HEK293 (cell line): ENCODE measurements at regions not wholly inside any gene's neighbourhood (a gene's known extent, or its start where the extent isn't known, plus 50 kb on each side); places are given as distances from the start of the nearest gene placed in this dataset.

ENCODE experiments used
- BCL11A ChIP-seq: fragments of 450-650 bp; formaldehyde crosslinking; IDR thresholded peaks from 2 replicates; pipeline ENCODE4 v1.5.1; 2016; ENCODE audit warnings: low read depth, missing biosample characterization, missing genetic modification characterization
- GFI1B ChIP-seq: fragments of 450-650 bp; formaldehyde crosslinking; IDR thresholded peaks from 2 replicates; pipeline ENCODE4 v1.5.1; 2016; ENCODE audit warnings: missing biosample characterization, missing genetic modification characterization
- GLIS2 ChIP-seq: fragments of 450-650 bp; formaldehyde crosslinking; IDR thresholded peaks from 2 replicates; pipeline ENCODE4 v1.5.1; 2016; ENCODE audit warnings: missing biosample characterization, missing genetic modification characterization
- KLF1 ChIP-seq: fragments of 450-650 bp; formaldehyde crosslinking; IDR thresholded peaks from 2 replicates; pipeline ENCODE4 v1.5.1; 2016; ENCODE audit warnings: missing biosample characterization, missing genetic modification characterization
- KLF16 ChIP-seq: fragments of 450-650 bp; formaldehyde crosslinking; IDR thresholded peaks from 2 replicates; pipeline ENCODE4 v1.5.1; 2017; ENCODE audit warnings: missing biosample characterization, missing genetic modification characterization
- MEIS1 ChIP-seq: sonication (generic); formaldehyde crosslinking; IDR thresholded peaks from 2 replicates; pipeline ENCODE4 v1.8.1; 2022; ENCODE audit warnings: missing genetic modification reagents, mild to moderate bottlenecking, borderline replicate concordance
- PRDM1 ChIP-seq: fragments of 450-650 bp; formaldehyde crosslinking; IDR thresholded peaks from 2 replicates; pipeline ENCODE4; 2016; ENCODE audit warnings: missing biosample characterization, missing genetic modification characterization
- YY2 ChIP-seq: fragments of 450-650 bp; formaldehyde crosslinking; IDR thresholded peaks from 2 replicates; pipeline ENCODE4 v1.5.1; 2016; ENCODE audit warnings: missing biosample characterization, missing genetic modification characterization
- ZNF10 ChIP-seq: fragments of 450-650 bp; formaldehyde crosslinking; IDR thresholded peaks from 2 replicates; pipeline ENCODE4 v1.5.1; 2017; ENCODE audit warnings: missing biosample characterization, missing genetic modification characterization
- ZNF19 ChIP-seq: fragments of 450-650 bp; formaldehyde crosslinking; IDR thresholded peaks from 2 replicates; pipeline ENCODE4; 2016; ENCODE audit warnings: missing biosample characterization, missing genetic modification characterization, low read depth
- ZNF202 ChIP-seq: fragments of 450-650 bp; formaldehyde crosslinking; IDR thresholded peaks from 2 replicates; pipeline ENCODE4 v1.5.1; 2016; ENCODE audit warnings: missing biosample characterization, missing genetic modification characterization, borderline replicate concordance
- ZNF214 ChIP-seq: fragments of 450-650 bp; formaldehyde crosslinking; IDR thresholded peaks from 2 replicates; pipeline ENCODE4 v1.5.1; 2017; ENCODE audit warnings: missing biosample characterization, mild to moderate bottlenecking, missing genetic modification characterization, borderline replicate concordance
- ZNF223 ChIP-seq: fragments of 450-650 bp; formaldehyde crosslinking; IDR thresholded peaks from 2 replicates; pipeline ENCODE4 v1.5.1; 2016; ENCODE audit warnings: missing biosample characterization, missing genetic modification characterization
- ZNF292 ChIP-seq: fragments of 450-650 bp; formaldehyde crosslinking; IDR thresholded peaks from 2 replicates; pipeline ENCODE4 v1.5.1; 2016; ENCODE audit warnings: low read depth, missing biosample characterization, missing genetic modification characterization, borderline replicate concordance
- ZNF324 ChIP-seq: fragments of 450-650 bp; formaldehyde crosslinking; IDR thresholded peaks from 2 replicates; pipeline ENCODE4 v1.5.1; 2016; ENCODE audit warnings: missing biosample characterization, missing genetic modification characterization
- ZNF366 ChIP-seq: fragments of 450-650 bp; formaldehyde crosslinking; conservative IDR thresholded peaks from 2 replicates; pipeline ENCODE4 v1.5.1; 2016; ENCODE audit warnings: missing biosample characterization, missing genetic modification characterization
- ZNF37A ChIP-seq: fragments of 450-650 bp; IDR thresholded peaks from 2 replicates; pipeline ENCODE4 v1.5.1; 2018; ENCODE audit warnings: missing biosample characterization, missing genetic modification characterization
- ZNF548 ChIP-seq: fragments of 450-650 bp; formaldehyde crosslinking; IDR thresholded peaks from 2 replicates; pipeline ENCODE4 v1.5.1; 2016; ENCODE audit warnings: missing biosample characterization, missing genetic modification characterization
- ZNF561 ChIP-seq: fragments of 450-650 bp; IDR thresholded peaks from 2 replicates; pipeline ENCODE4 v1.5.1; 2018; ENCODE audit warnings: missing biosample characterization, missing genetic modification characterization, borderline replicate concordance
- ZNF596 ChIP-seq: fragments of 450-650 bp; IDR thresholded peaks from 2 replicates; pipeline ENCODE4 v1.5.0; 2018; ENCODE audit warnings: missing biosample characterization, mild to moderate bottlenecking, missing genetic modification characterization, moderate library complexity
- ZNF621 ChIP-seq: fragments of 450-650 bp; formaldehyde crosslinking; IDR thresholded peaks from 2 replicates; pipeline ENCODE4 v1.5.1; 2017; ENCODE audit warnings: missing biosample characterization, missing genetic modification characterization
- ZNF660 ChIP-seq: fragments of 450-650 bp; IDR thresholded peaks from 2 replicates; pipeline ENCODE4 v1.5.1; 2018; ENCODE audit warnings: missing biosample characterization, mild to moderate bottlenecking, missing genetic modification characterization
- ZNF747 ChIP-seq: fragments of 450-650 bp; formaldehyde crosslinking; IDR thresholded peaks from 2 replicates; pipeline ENCODE4 v1.5.1; 2016; ENCODE audit warnings: missing biosample characterization, missing genetic modification characterization
- ZNF76 ChIP-seq: fragments of 450-650 bp; formaldehyde crosslinking; IDR thresholded peaks from 2 replicates; pipeline ENCODE4; 2016; ENCODE audit warnings: low read depth, missing biosample characterization, missing genetic modification characterization, borderline replicate concordance
- ZNF830 ChIP-seq: fragments of 450-650 bp; IDR thresholded peaks from 2 replicates; pipeline ENCODE4 v1.5.0; 2018; ENCODE audit warnings: missing biosample characterization, missing genetic modification characterization, low read depth, mild to moderate bottlenecking, moderate library complexity
- TF ChIP-seq, protein P1 (sequence below): fragments of 450-650 bp; formaldehyde crosslinking; optimal IDR thresholded peaks from 2 replicates; pipeline ENCODE3; 2016; ENCODE audit warnings: missing biosample characterization, mild to moderate bottlenecking, missing genetic modification characterization
- TF ChIP-seq, protein P2 (sequence below): fragments of 450-650 bp; formaldehyde crosslinking; IDR thresholded peaks from 2 replicates; pipeline ENCODE4 v1.5.1; 2016; ENCODE audit warnings: missing biosample characterization, missing genetic modification characterization
- TF ChIP-seq, protein P3 (sequence below): fragments of 450-650 bp; formaldehyde crosslinking; IDR thresholded peaks from 2 replicates; pipeline ENCODE4 v1.5.1; 2016; ENCODE audit warnings: missing biosample characterization, missing genetic modification characterization
- TF ChIP-seq, protein P4 (sequence below): fragments of 450-650 bp; formaldehyde crosslinking; IDR thresholded peaks from 2 replicates; pipeline ENCODE4 v1.5.1; 2016; ENCODE audit warnings: missing biosample characterization, missing genetic modification characterization, borderline replicate concordance
- TF ChIP-seq, protein P5 (sequence below): IDR thresholded peaks from 2 replicates; pipeline ENCODE4 v1.6.1; 2011; ENCODE audit warnings: mild to moderate bottlenecking, low read depth, low read length, borderline replicate concordance
- TF ChIP-seq, protein P6 (sequence below): fragments of 450-650 bp; IDR thresholded peaks from 2 replicates; pipeline ENCODE4 v1.5.1; 2018; ENCODE audit warnings: missing biosample characterization, missing genetic modification characterization
- TF ChIP-seq, protein P7 (sequence below): fragments of 450-650 bp; formaldehyde crosslinking; IDR thresholded peaks from 2 replicates; pipeline ENCODE4 v1.5.1; 2017; ENCODE audit warnings: missing biosample characterization, missing genetic modification characterization

DNA sequence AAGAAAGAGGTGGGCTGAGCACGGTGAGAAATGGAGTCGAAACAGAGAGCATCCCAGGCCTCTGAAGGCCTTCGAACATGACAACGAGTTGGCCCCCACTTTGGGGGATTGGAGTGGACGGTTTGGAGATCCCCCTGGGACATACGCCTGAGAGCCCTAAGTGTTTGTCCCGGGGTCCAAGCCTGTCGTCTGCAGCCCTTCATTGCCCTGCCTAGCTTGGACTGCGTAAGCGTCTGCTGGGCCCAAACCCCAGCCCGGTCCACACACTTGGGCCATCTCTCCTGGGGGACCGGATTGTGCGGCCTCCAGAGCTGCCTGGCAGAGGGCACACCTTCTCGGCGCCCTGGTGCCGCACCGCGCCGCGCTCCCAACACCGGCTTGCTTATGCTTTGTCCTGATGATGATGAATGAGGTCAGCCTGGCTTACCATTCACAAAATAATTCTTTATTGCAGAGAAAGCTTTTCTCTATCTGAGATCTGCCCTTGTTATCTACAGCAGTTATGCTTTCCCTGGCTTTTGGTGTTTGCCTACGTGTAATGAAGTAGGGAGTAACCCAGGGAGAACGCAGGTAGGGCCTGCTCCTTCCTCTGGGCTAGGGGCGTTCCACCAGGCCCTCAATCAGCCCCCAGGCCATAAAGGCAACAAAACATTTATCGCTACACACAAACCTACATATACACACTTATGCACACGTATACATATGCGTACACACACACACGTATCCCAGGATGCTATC is 85.9 kb upstream of the PPARA start (continued):
- TF ChIP-seq, protein P1, sequence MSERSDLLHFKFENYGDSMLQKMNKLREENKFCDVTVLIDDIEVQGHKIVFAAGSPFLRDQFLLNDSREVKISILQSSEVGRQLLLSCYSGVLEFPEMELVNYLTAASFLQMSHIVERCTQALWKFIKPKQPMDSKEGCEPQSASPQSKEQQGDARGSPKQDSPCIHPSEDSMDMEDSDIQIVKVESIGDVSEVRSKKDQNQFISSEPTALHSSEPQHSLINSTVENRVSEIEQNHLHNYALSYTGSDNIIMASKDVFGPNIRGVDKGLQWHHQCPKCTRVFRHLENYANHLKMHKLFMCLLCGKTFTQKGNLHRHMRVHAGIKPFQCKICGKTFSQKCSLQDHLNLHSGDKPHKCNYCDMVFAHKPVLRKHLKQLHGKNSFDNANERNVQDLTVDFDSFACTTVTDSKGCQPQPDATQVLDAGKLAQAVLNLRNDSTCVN, result peak; percentile 28
- TF ChIP-seq, protein P2, sequence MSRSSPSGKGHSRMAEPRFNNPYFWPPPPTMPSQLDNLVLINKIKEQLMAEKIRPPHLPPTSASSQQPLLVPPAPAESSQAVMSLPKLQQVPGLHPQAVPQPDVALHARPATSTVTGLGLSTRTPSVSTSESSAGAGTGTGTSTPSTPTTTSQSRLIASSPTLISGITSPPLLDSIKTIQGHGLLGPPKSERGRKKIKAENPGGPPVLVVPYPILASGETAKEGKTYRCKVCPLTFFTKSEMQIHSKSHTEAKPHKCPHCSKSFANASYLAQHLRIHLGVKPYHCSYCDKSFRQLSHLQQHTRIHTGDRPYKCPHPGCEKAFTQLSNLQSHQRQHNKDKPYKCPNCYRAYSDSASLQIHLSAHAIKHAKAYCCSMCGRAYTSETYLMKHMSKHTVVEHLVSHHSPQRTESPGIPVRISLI (tag by site-specific recombination), result no peak
- TF ChIP-seq ZNF548 (tag by site-specific recombination) (no peak), ZNF596 (tag by site-specific recombination) (no peak), KLF1 (peak; percentile 77), GFI1B (tag by site-specific recombination) (no peak), ZNF660 (tag by site-specific recombination) (no peak), ZNF830 (no peak), ZNF561 (tag by site-specific recombination) (no peak), MEIS1 (CRISPR knock-in tag) (no peak), ZNF747 (tag by site-specific recombination) (no peak), GLIS2 (tag by site-specific recombination) (peak; percentile 69), ZNF76 (tag by site-specific recombination) (no peak), PRDM1 (peak; percentile 76), ZNF366 (no peak; the same call in 1 of the 2 replicates), ZNF202 (no peak), KLF16 (no peak; the same call in 1 of the 2 replicates), ZNF324 (tag by site-specific recombination) (no peak), ZNF621 (tag by site-specific recombination) (no peak), YY2 (tag by site-specific recombination) (no peak), ZNF223 (no peak), ZNF214 (tag by site-specific recombination) (no peak), BCL11A (tag by site-specific recombination) (no peak), ZNF10 (tag by site-specific recombination) (no peak), ZNF292 (tag by site-specific recombination) (no peak), ZNF19 (tag by site-specific recombination) (no peak), ZNF37A (no peak)
- TF ChIP-seq, protein P3, sequence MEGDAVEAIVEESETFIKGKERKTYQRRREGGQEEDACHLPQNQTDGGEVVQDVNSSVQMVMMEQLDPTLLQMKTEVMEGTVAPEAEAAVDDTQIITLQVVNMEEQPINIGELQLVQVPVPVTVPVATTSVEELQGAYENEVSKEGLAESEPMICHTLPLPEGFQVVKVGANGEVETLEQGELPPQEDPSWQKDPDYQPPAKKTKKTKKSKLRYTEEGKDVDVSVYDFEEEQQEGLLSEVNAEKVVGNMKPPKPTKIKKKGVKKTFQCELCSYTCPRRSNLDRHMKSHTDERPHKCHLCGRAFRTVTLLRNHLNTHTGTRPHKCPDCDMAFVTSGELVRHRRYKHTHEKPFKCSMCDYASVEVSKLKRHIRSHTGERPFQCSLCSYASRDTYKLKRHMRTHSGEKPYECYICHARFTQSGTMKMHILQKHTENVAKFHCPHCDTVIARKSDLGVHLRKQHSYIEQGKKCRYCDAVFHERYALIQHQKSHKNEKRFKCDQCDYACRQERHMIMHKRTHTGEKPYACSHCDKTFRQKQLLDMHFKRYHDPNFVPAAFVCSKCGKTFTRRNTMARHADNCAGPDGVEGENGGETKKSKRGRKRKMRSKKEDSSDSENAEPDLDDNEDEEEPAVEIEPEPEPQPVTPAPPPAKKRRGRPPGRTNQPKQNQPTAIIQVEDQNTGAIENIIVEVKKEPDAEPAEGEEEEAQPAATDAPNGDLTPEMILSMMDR, result no peak
- TF ChIP-seq, protein P4, sequence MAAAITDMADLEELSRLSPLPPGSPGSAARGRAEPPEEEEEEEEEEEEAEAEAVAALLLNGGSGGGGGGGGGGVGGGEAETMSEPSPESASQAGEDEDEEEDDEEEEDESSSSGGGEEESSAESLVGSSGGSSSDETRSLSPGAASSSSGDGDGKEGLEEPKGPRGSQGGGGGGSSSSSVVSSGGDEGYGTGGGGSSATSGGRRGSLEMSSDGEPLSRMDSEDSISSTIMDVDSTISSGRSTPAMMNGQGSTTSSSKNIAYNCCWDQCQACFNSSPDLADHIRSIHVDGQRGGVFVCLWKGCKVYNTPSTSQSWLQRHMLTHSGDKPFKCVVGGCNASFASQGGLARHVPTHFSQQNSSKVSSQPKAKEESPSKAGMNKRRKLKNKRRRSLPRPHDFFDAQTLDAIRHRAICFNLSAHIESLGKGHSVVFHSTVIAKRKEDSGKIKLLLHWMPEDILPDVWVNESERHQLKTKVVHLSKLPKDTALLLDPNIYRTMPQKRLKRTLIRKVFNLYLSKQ (tag by site-specific recombination), result no peak
- TF ChIP-seq, protein P5, sequence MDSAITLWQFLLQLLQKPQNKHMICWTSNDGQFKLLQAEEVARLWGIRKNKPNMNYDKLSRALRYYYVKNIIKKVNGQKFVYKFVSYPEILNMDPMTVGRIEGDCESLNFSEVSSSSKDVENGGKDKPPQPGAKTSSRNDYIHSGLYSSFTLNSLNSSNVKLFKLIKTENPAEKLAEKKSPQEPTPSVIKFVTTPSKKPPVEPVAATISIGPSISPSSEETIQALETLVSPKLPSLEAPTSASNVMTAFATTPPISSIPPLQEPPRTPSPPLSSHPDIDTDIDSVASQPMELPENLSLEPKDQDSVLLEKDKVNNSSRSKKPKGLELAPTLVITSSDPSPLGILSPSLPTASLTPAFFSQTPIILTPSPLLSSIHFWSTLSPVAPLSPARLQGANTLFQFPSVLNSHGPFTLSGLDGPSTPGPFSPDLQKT, result no peak
- TF ChIP-seq, protein P6, sequence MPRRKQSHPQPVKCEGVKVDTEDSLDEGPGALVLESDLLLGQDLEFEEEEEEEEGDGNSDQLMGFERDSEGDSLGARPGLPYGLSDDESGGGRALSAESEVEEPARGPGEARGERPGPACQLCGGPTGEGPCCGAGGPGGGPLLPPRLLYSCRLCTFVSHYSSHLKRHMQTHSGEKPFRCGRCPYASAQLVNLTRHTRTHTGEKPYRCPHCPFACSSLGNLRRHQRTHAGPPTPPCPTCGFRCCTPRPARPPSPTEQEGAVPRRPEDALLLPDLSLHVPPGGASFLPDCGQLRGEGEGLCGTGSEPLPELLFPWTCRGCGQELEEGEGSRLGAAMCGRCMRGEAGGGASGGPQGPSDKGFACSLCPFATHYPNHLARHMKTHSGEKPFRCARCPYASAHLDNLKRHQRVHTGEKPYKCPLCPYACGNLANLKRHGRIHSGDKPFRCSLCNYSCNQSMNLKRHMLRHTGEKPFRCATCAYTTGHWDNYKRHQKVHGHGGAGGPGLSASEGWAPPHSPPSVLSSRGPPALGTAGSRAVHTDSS (tag by site-specific recombination), result no peak
- TF ChIP-seq, protein P7, sequence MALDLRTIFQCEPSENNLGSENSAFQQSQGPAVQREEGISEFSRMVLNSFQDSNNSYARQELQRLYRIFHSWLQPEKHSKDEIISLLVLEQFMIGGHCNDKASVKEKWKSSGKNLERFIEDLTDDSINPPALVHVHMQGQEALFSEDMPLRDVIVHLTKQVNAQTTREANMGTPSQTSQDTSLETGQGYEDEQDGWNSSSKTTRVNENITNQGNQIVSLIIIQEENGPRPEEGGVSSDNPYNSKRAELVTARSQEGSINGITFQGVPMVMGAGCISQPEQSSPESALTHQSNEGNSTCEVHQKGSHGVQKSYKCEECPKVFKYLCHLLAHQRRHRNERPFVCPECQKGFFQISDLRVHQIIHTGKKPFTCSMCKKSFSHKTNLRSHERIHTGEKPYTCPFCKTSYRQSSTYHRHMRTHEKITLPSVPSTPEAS, result no peak
